Type B pancreatic cell (in vitro differentiated cells): ENCODE measurements at regions not wholly inside any gene's neighbourhood (a gene's known extent, or its start where the extent isn't known, plus 50 kb on each side); places are given as distances from the start of the nearest gene placed in this dataset.

Experiments
- DNase-seq: peaks from one replicate; pipeline ENCODE4 v3.0.0; 2021; ENCODE audit warnings: mixed read lengths; ENCODE audit not compliant: unreplicated experiment; ENCODE audit errors: extremely low spot score
- H3K27ac Mint-ChIP-seq: 2 replicates; pipeline ENCODE4 v1.8.0; 2021; ENCODE audit warnings: mild to moderate bottlenecking, mixed read lengths
- H3K27me3 Mint-ChIP-seq: 2 replicates; pipeline ENCODE4 v1.8.0; 2021; ENCODE audit warnings: mixed read lengths
- H3K36me3 Mint-ChIP-seq: 2 replicates; pipeline ENCODE4 v1.8.0; 2021; ENCODE audit warnings: mixed read lengths
- H3K4me1 Mint-ChIP-seq: one replicate; pipeline ENCODE4 v1.8.0; 2021; ENCODE audit warnings: mixed read lengths; ENCODE audit not compliant: unreplicated experiment
- H3K4me3 Mint-ChIP-seq: 2 replicates; pipeline ENCODE4 v1.8.0; 2021; ENCODE audit warnings: mild to moderate bottlenecking, mixed read lengths
- H3K9me3 Mint-ChIP-seq: 2 replicates; pipeline ENCODE4 v1.8.0; 2021; ENCODE audit warnings: mixed read lengths
- TF ChIP-seq, protein P1 (sequence below): fragments of 200-600 bp; sonication (generic); conservative IDR thresholded peaks from 2 replicates; pipeline ENCODE4 v1.5.0; 2021; ENCODE audit warnings: antibody characterized with exemption, mild to moderate bottlenecking

DNA sequence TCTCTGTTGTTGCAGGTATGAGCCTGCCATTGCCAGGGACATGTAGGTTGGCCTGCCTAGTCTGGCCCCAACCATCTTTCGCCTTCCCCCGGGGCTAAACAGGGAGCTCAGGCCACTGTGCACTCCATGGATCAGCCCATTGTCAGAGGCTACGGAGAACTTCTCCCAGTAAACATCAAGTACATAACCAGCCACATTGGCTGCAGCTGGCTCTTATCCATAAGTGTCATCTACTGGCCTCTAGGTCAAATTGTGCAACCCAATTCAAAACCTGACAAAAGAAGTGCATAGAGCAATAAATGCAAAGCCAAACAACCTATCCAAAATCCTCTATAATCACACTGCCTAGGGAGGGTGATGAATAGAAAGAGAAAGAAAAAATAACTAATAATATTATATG is 418.1 kb upstream of the DCC start:
- Mint-ChIP-seq H3K4me1 (no peaks in the 10 kb centered on the region), H3K4me3 (no peak overlapping the region), H3K27ac (no peak overlapping the region), H3K9me3 (no peaks in the 10 kb centered on the region), H3K27me3 (peaks cover 6% of the 10 kb centered on the region), H3K36me3 (no peaks in the 10 kb centered on the region)
- TF ChIP-seq, protein P1, sequence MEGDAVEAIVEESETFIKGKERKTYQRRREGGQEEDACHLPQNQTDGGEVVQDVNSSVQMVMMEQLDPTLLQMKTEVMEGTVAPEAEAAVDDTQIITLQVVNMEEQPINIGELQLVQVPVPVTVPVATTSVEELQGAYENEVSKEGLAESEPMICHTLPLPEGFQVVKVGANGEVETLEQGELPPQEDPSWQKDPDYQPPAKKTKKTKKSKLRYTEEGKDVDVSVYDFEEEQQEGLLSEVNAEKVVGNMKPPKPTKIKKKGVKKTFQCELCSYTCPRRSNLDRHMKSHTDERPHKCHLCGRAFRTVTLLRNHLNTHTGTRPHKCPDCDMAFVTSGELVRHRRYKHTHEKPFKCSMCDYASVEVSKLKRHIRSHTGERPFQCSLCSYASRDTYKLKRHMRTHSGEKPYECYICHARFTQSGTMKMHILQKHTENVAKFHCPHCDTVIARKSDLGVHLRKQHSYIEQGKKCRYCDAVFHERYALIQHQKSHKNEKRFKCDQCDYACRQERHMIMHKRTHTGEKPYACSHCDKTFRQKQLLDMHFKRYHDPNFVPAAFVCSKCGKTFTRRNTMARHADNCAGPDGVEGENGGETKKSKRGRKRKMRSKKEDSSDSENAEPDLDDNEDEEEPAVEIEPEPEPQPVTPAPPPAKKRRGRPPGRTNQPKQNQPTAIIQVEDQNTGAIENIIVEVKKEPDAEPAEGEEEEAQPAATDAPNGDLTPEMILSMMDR: no peak
- DNase-seq: no peak

DNA sequence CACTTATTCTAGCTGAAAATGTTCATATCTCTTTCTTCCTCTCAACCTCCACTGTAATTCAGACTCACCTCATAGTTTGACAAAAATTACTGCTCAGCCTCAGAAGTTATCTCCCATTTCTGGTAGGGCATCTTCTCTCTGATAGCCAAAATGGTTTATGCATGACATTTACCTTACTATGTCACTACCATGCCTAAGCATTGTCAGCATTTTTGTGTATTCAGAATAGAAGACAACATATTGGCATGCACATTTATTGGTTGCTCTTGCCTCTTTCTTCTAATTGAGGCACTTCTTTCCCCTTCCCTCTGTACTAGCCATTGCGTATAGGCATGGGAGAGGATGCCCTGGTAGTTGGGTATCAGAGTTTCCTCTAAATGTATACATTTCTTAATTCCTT is 406.1 kb upstream of the DCC start:
- Mint-ChIP-seq H3K4me1 (no peaks in the 10 kb centered on the region), H3K27me3 (no peaks in the 10 kb centered on the region), H3K9me3 (peaks cover 10% of the 10 kb centered on the region), H3K4me3 (no peak overlapping the region), H3K27ac (no peak overlapping the region), H3K36me3 (no peaks in the 10 kb centered on the region)
- TF ChIP-seq, protein P1: no peak
- no peak for DNase-seq

DNA sequence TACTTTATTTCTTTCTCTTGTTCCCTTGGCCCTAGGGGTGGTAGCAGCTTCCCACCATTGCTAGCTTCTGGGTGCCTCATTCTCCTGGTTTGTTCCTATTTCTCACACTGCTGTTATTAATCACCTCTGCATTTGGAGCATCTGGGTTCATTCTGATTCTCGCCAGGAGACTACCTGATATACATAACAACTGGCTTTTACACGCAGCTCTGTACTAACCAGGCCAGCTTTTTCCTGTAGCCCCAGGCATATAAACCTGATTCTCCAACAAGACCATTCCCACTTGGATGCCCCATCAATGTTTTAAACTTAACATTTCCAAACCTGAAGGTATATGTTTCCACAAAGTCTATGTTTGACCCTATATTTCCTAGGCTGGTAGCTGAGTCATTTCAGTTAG is 403.9 kb upstream of the DCC start:
- no peak for DNase-seq
- H3K27me3 Mint-ChIP-seq: no peaks in the 10 kb centered on the region
- no peaks in the 10 kb centered on the region for H3K36me3 Mint-ChIP-seq
- TF ChIP-seq, protein P1: no peak
- H3K9me3 Mint-ChIP-seq: no peaks in the 10 kb centered on the region
- H3K4me1 Mint-ChIP-seq: no peaks in the 10 kb centered on the region
- H3K27ac Mint-ChIP-seq: no peak overlapping the region
- H3K4me3 Mint-ChIP-seq: no peak overlapping the region

DNA sequence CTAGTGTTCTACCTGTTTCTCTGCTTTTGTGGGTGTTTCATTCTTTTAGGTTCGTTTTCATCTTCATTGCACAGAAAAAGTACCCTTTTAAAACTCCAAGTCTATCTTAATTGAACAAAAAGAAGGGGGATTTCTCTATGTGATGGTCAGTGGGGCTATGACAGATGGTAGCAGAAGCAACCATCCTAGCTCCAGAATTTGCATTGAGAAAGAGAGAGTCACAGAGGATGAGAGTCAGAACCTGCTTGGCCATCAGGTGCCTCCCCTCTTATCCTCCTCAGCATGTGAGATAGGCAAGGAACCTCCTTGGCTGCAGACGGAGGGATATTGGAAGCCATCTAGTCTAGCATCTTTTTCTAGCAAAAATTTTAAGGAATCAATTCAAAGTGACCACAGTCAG is 398.0 kb upstream of the DCC start:
- Mint-ChIP-seq H3K4me3 (no peak overlapping the region), H3K4me1 (no peaks in the 10 kb centered on the region), H3K27me3 (no peaks in the 10 kb centered on the region), H3K36me3 (no peaks in the 10 kb centered on the region), H3K9me3 (no peaks in the 10 kb centered on the region), H3K27ac (no peak overlapping the region)
- no peak for DNase-seq
- TF ChIP-seq, protein P1: no peak

DNA sequence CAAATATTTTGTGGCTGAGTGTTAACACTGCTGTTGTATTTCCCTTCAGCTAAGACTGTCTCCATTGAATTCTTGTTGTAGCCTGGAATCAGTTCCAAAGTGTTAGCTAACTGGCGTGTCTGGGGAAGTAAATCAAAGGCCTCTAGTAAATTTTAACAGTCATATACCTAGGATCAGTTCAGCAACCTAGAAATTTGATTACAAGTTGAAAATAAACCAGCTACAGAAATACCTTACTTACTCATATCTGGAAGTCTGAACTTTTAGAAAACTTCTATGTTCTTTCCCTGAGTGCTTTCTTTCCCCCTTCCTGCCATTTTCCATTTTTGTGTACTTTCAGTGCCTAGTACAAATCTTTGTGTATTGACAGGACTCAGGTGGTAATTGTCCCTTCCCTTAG is 396.7 kb upstream of the DCC start:
- H3K36me3 Mint-ChIP-seq: no peaks in the 10 kb centered on the region
- H3K27ac Mint-ChIP-seq: no peak overlapping the region
- no peak overlapping the region for H3K4me3 Mint-ChIP-seq
- no peaks in the 10 kb centered on the region for H3K4me1 Mint-ChIP-seq
- DNase-seq: no peak
- H3K9me3 Mint-ChIP-seq: no peaks in the 10 kb centered on the region
- no peaks in the 10 kb centered on the region for H3K27me3 Mint-ChIP-seq
- TF ChIP-seq, protein P1: no peak

DNA sequence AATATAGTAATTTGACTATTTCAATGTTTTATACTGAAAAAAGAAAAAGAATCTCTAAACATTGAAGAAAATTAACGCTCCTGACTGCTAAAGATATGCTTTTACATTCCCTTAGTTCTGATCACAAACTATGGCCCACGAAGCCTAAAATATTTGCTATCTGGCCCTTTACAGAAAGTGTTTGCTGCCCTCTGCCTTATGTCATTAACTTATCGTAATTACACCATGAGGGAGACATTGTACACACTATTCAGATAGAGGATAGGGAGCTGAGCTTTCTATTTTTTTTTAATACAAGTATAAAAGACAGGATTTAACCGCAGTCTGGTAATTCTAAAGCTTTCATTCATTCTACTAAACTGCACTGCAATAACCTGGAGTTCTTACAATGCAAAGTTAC is 393.1 kb upstream of the DCC start:
- no peaks in the 10 kb centered on the region for H3K4me1 Mint-ChIP-seq
- no peaks in the 10 kb centered on the region for H3K27me3 Mint-ChIP-seq
- TF ChIP-seq, protein P1: no peak
- no peaks in the 10 kb centered on the region for H3K9me3 Mint-ChIP-seq
- no peak overlapping the region for H3K4me3 Mint-ChIP-seq
- no peaks in the 10 kb centered on the region for H3K36me3 Mint-ChIP-seq
- DNase-seq: no peak
- H3K27ac Mint-ChIP-seq: no peak overlapping the region
